ENCODE measurements at regions not wholly inside any gene's neighbourhood (a gene's known extent, or its start where the extent isn't known, plus 50 kb on each side); places are given as distances from the start of the nearest gene placed in this dataset.

DNA sequence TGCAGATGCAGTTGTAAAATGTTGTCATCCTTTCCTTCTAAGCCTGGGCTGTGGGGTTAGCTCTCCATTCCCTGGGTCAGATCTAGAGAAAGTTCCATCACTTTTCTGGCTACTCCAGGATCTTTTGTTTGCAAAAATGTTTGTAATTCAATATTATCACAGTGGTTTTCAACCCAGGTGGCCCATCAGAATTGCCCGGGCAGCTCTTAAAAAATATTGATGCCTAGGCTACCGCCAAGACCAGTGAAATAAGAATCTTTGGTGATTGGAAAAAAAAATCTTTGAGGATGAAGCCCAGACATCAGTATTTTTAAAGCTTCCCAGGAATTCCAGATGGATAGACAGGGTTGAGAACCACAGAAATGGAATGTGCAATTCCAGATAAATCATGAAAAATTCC is 232.5 kb upstream of the SPRED2 start:
- no peak overlapping the region for H2AFZ ChIP-seq (ENCODE audit: insufficient read depth, low read depth, low read length, poor library complexity, severe bottlenecking)
- H3K4me2 ChIP-seq (replicated peaks; ENCODE audit: low read depth, low read length, poor library complexity, severe bottlenecking) = no peak overlapping the region
- Mint-ChIP-seq H3K27me3 (peaks cover 32% of the 10 kb centered on the region), H3K27ac (no peak overlapping the region), H3K9me3 (ENCODE audit: insufficient read depth) (peaks cover 7% of the 10 kb centered on the region), H3K4me1 (no peaks in the 10 kb centered on the region), H3K4me3 (no peak overlapping the region)
- no peak overlapping the region for H3K4me3 ChIP-seq (ENCODE audit: control extremely low read depth in 1 of 5, extremely low read depth in 1 of 5, insufficient read depth in 1 of 5, low read depth in 2 of 5, low read length in 4 of 5)
- POLR2A ChIA-PET = no interaction called here
- H3K36me3 ChIP-seq (replicated peaks in 1 of 2; ENCODE audit: control extremely low read depth in 1 of 2, control insufficient read depth in 1 of 2, extremely low read depth in 1 of 2, insufficient read depth in 2 of 2, low read length in 1 of 2) = no peaks in the 10 kb centered on the region
- ATAC-seq (ENCODE audit: low read depth) (no peak), DNase-seq (no peak)
- H3K9me3 ChIP-seq (ENCODE audit: control extremely low read depth in 1 of 3, control insufficient read depth in 2 of 3, insufficient read depth in 1 of 3, low read length in 2 of 3) = peaks cover 5 to 21% (median 7%) of the 10 kb centered on the region in 3 donors
- CTCF ChIA-PET = interaction anchor here (0.8 kb wide), 1 partner anchor 25 kb away, joined by 3 read pairs; no protein-coding TSS in a partner anchor
- no peak for TF ChIP-seq EZH2 (IDR thresholded peaks at IDR 0.05; ENCODE audit: borderline replicate concordance, insufficient read depth, low read depth, low read length, poor library complexity, severe bottlenecking)
- TF ChIP-seq, protein P1, sequence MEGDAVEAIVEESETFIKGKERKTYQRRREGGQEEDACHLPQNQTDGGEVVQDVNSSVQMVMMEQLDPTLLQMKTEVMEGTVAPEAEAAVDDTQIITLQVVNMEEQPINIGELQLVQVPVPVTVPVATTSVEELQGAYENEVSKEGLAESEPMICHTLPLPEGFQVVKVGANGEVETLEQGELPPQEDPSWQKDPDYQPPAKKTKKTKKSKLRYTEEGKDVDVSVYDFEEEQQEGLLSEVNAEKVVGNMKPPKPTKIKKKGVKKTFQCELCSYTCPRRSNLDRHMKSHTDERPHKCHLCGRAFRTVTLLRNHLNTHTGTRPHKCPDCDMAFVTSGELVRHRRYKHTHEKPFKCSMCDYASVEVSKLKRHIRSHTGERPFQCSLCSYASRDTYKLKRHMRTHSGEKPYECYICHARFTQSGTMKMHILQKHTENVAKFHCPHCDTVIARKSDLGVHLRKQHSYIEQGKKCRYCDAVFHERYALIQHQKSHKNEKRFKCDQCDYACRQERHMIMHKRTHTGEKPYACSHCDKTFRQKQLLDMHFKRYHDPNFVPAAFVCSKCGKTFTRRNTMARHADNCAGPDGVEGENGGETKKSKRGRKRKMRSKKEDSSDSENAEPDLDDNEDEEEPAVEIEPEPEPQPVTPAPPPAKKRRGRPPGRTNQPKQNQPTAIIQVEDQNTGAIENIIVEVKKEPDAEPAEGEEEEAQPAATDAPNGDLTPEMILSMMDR (IDR thresholded peaks at IDR 0.05) = no peak
- intact Hi-C loops (cut with micrococcal nuclease) = no loop called here
- H3K79me2 ChIP-seq (ENCODE audit: control insufficient read depth, insufficient read depth, low read length) = no peaks in the 10 kb centered on the region
- no peak overlapping the region for H3K27ac ChIP-seq (ENCODE audit: low read length in 2 of 2)
- no peaks in the 10 kb centered on the region for H3K4me1 ChIP-seq (ENCODE audit: control insufficient read depth in 2 of 2, insufficient read depth in 2 of 2, low read length in 2 of 2)
- peaks cover 0 to 5% (median 0%) of the 10 kb centered on the region in 4 experiments for H3K27me3 ChIP-seq (replicated peaks in 1 of 4; ENCODE audit: control extremely low read depth in 1 of 4, control insufficient read depth in 3 of 4, insufficient read depth in 4 of 4, low read length in 3 of 4)
- no peak overlapping the region for H3K9ac ChIP-seq (ENCODE audit: low read length)
- no peaks in the 10 kb centered on the region for H4K20me1 ChIP-seq (ENCODE audit: control insufficient read depth, insufficient read depth, low read length, poor library complexity, severe bottlenecking)
- no CpG with 5 or more reads among the region's 2 CpGs for WGBS (ENCODE audit: insufficient coverage)

DNA sequence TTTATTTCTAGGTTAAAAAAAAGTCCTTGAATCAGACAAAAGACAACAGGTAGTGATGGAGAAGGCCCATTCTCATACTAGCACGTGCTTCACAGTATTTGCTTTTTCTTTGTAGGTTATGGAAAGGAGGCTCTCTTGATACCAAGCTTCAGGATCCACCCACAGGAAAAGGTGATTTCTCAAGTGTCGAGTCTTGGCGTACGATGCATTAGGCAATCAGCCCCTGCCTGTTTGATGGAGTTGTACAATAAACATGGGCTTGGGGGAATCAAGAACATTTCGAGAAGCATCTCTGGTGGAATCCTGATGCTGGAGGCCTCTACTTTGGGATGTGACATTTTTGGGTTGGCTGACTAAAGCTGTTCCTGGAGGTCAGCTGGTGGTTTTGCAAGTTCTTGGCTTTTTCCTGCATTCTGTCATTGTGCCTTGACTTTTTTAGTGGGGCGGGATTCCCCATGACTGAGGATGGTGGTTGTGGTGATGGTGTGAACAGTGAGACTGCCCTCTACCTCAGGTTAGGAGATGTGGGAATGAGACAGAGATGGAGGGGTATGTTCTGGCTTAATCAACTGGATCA is 231.5 kb upstream of the SPRED2 start:
- intact Hi-C loops (cut with micrococcal nuclease) = no loop called here
- H3K79me2 ChIP-seq (ENCODE audit: control insufficient read depth, insufficient read depth, low read length) = no peaks in the 10 kb centered on the region
- H3K4me2 ChIP-seq (replicated peaks; ENCODE audit: low read depth, low read length, poor library complexity, severe bottlenecking) = no peak overlapping the region
- H3K4me3 Mint-ChIP-seq = no peak overlapping the region
- H3K9me3 Mint-ChIP-seq (ENCODE audit: insufficient read depth) = peaks cover 5% of the 10 kb centered on the region
- no peaks in the 10 kb centered on the region for H4K20me1 ChIP-seq (ENCODE audit: control insufficient read depth, insufficient read depth, low read length, poor library complexity, severe bottlenecking)
- H3K9ac ChIP-seq (ENCODE audit: low read length) = no peak overlapping the region
- H3K4me1 Mint-ChIP-seq = no peaks in the 10 kb centered on the region
- no peaks in the 10 kb centered on the region for H3K4me1 ChIP-seq (ENCODE audit: control insufficient read depth in 2 of 2, insufficient read depth in 2 of 2, low read length in 2 of 2)
- no peak for TF ChIP-seq EZH2 (IDR thresholded peaks at IDR 0.05; ENCODE audit: borderline replicate concordance, insufficient read depth, low read depth, low read length, poor library complexity, severe bottlenecking)
- TF ChIP-seq, protein P1 (IDR thresholded peaks at IDR 0.05) = no peak
- DNase-seq (no peak), ATAC-seq (ENCODE audit: low read depth) (no peak)
- CTCF ChIA-PET = no interaction called here
- peaks cover 30% of the 10 kb centered on the region for H3K27me3 Mint-ChIP-seq
- 78% methylated on average over 5 of the region's 6 CpGs for WGBS (ENCODE audit: insufficient coverage)
- POLR2A ChIA-PET = no interaction called here
- H3K27me3 ChIP-seq (replicated peaks in 1 of 4; ENCODE audit: control extremely low read depth in 1 of 4, control insufficient read depth in 3 of 4, insufficient read depth in 4 of 4, low read length in 3 of 4) = peaks cover 0 to 5% (median 0%) of the 10 kb centered on the region in 4 experiments
- no peak overlapping the region for H3K4me3 ChIP-seq (ENCODE audit: control extremely low read depth in 1 of 5, extremely low read depth in 1 of 5, insufficient read depth in 1 of 5, low read depth in 2 of 5, low read length in 4 of 5)
- H3K27ac Mint-ChIP-seq = no peak overlapping the region
- no peaks in the 10 kb centered on the region for H3K36me3 ChIP-seq (replicated peaks in 1 of 2; ENCODE audit: control extremely low read depth in 1 of 2, control insufficient read depth in 1 of 2, extremely low read depth in 1 of 2, insufficient read depth in 2 of 2, low read length in 1 of 2)
- H3K9me3 ChIP-seq (ENCODE audit: control extremely low read depth in 1 of 3, control insufficient read depth in 2 of 3, insufficient read depth in 1 of 3, low read length in 2 of 3) = peaks cover 4 to 17% (median 5%) of the 10 kb centered on the region in 3 donors
- no peak overlapping the region for H3K27ac ChIP-seq (ENCODE audit: low read length in 2 of 2)
- no peak overlapping the region for H2AFZ ChIP-seq (ENCODE audit: insufficient read depth, low read depth, low read length, poor library complexity, severe bottlenecking)

Measured in B cell (primary cell).